IMR-90 (cell line): ENCODE measurements at regions not wholly inside any gene's neighbourhood (a gene's known extent, or its start where the extent isn't known, plus 50 kb on each side); places are given as distances from the start of the nearest gene placed in this dataset.

Source experiments
- BHLHE40 ChIP-seq: fragments of 150-350 bp; IDR thresholded peaks from 2 replicates; pipeline ENCODE4 v1.6.1; 2016; ENCODE audit warnings: mild to moderate bottlenecking, low read depth, low read length
- CEBPB ChIP-seq: IDR thresholded peaks from 2 replicates; pipeline ENCODE4 v1.6.1; 2012; ENCODE audit warnings: low read depth, low read length, improper control_type of control experiment
- CHD1 ChIP-seq: IDR thresholded peaks from 2 replicates; pipeline ENCODE4 v1.6.1; 2012; ENCODE audit warnings: low read depth, low read length, improper control_type of control experiment
- CTCF ChIP-seq: conservative IDR thresholded peaks from 2 replicates; pipeline ENCODE4 v1.5.1; 2012; ENCODE audit warnings: mild to moderate bottlenecking, low read depth, low read length, improper control_type of control experiment
- ELK1 ChIP-seq: fragments of 150-350 bp; IDR thresholded peaks from 2 replicates; pipeline ENCODE4 v1.6.1; 2016; ENCODE audit warnings: low read depth, mild to moderate bottlenecking, low read length, moderate library complexity, borderline replicate concordance
- FOS ChIP-seq: fragments of 150-350 bp; IDR thresholded peaks from 2 replicates; pipeline ENCODE4 v1.6.1; 2016; ENCODE audit warnings: low read depth, low read length
- MAFK ChIP-seq: IDR thresholded peaks from 2 replicates; pipeline ENCODE4 v1.6.1; 2012; ENCODE audit warnings: low read depth, low read length, improper control_type of control experiment
- MXI1 ChIP-seq: IDR thresholded peaks from 2 replicates; pipeline ENCODE4 v1.6.1; 2012; ENCODE audit warnings: low read depth, mild to moderate bottlenecking, low read length, moderate library complexity, borderline replicate concordance
- POLR2A ChIP-seq: IDR thresholded peaks from 2 replicates; pipeline ENCODE4 v1.6.1; 2012; ENCODE audit warnings: mild to moderate bottlenecking, low read depth, low read length
- RAD21 ChIP-seq: IDR thresholded peaks from 2 replicates; pipeline ENCODE4 v1.6.1; 2012; ENCODE audit warnings: low read length, improper control_type of control experiment
- RCOR1 ChIP-seq: IDR thresholded peaks from 2 replicates; pipeline ENCODE4 v1.6.1; 2012; ENCODE audit warnings: mild to moderate bottlenecking, low read length, improper control_type of control experiment; ENCODE audit not compliant: insufficient replicate concordance
- RFX5 ChIP-seq: IDR thresholded peaks from 2 replicates; pipeline ENCODE4 v1.8.0; 2012; ENCODE audit warnings: low read depth, mild to moderate bottlenecking, low read length, moderate library complexity
- SMC3 ChIP-seq: fragments of 150-350 bp; IDR thresholded peaks from 2 replicates; pipeline ENCODE4 v1.6.1; 2016; ENCODE audit warnings: low read depth, mild to moderate bottlenecking, antibody characterized with exemption, low read length, moderate library complexity
- TF ChIP-seq, protein P1 (sequence below): fragments of 150-350 bp; IDR thresholded peaks from 2 replicates; pipeline ENCODE4 v1.6.1; 2017; ENCODE audit warnings: mild to moderate bottlenecking, antibody characterized with exemption, low read length, low read depth

DNA sequence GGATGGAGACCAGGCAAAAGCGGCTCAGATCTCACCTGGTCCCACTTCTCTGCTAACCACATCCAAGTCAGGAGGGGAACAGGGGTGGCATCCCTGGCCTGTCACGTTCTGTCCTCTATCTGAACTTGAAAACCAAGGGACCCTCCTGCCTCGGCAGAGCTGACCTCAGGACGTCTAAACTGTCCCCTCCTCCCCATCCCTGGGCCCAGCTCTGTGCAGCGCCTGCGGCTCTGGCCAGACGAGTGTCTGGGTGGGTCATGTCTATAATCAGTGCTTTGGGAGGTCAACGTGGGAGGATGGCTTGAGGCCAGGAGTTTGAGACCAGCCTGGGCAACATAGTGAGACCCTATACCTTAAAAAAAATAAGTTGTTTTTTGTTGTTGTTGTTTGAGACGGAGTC is 70.0 kb upstream of the ZNF479 start:
- TF ChIP-seq CTCF (no peak), POLR2A (no peak), FOS (no peak), SMC3 (no peak), MXI1 (no peak), CEBPB (no peak), CHD1 (no peak), RAD21 (no peak), BHLHE40 (no peak), MAFK (no peak), RCOR1 (no peak), RFX5 (no peak), ELK1 (no peak)
- TF ChIP-seq, protein P1, sequence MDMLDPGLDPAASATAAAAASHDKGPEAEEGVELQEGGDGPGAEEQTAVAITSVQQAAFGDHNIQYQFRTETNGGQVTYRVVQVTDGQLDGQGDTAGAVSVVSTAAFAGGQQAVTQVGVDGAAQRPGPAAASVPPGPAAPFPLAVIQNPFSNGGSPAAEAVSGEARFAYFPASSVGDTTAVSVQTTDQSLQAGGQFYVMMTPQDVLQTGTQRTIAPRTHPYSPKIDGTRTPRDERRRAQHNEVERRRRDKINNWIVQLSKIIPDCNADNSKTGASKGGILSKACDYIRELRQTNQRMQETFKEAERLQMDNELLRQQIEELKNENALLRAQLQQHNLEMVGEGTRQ, result no peak
